H9 (cell line): ENCODE measurements at regions not wholly inside any gene's neighbourhood (a gene's known extent, or its start where the extent isn't known, plus 50 kb on each side); places are given as distances from the start of the nearest gene placed in this dataset.

ENCODE experiments used
- DNase-seq: peaks from one replicate; pipeline ENCODE4 v3.0.0-alpha.2; 2017
- H2AFZ ChIP-seq: one replicate; pipeline ENCODE4 v1.6.1; 2013; ENCODE audit warnings: mild to moderate bottlenecking, low read length, control low read depth, moderate library complexity
- H2AK5ac ChIP-seq: 2 replicates; pipeline ENCODE4 v1.6.1; 2013; ENCODE audit warnings: low read length, control low read depth, mixed read lengths; ENCODE audit not compliant: insufficient read length
- H2BK120ac ChIP-seq: one replicate; pipeline ENCODE4 v1.6.1; 2013; ENCODE audit warnings: low read depth, mild to moderate bottlenecking, low read length, control low read depth, inconsistent platforms; ENCODE audit not compliant: poor library complexity, severe bottlenecking
- H2BK12ac ChIP-seq: 2 replicates; pipeline ENCODE4 v1.6.1; 2013; ENCODE audit warnings: low read length, control low read depth, mixed read lengths, low read depth; ENCODE audit not compliant: insufficient read length
- H2BK15ac ChIP-seq: 2 replicates; pipeline ENCODE4 v1.6.1; 2013; ENCODE audit warnings: low read depth, low read length, control low read depth
- H2BK20ac ChIP-seq: one replicate; pipeline ENCODE4 v1.6.1; 2013; ENCODE audit warnings: low read depth, mild to moderate bottlenecking, low read length, control low read depth, inconsistent platforms; ENCODE audit not compliant: poor library complexity, severe bottlenecking
- H2BK5ac ChIP-seq: 2 replicates; pipeline ENCODE4 v1.6.1; 2013; ENCODE audit warnings: low read length, control low read depth, mixed read lengths; ENCODE audit not compliant: insufficient read length
- H3K14ac ChIP-seq: 2 replicates; pipeline ENCODE4 v1.6.1; 2013; ENCODE audit warnings: low read length, control low read depth; ENCODE audit not compliant: insufficient read depth
- H3K18ac ChIP-seq: 2 replicates; pipeline ENCODE4 v1.6.1; 2013; ENCODE audit warnings: low read depth, mild to moderate bottlenecking, mixed read lengths, low read length, control low read depth; ENCODE audit not compliant: insufficient read length
- H3K23ac ChIP-seq: 2 replicates; pipeline ENCODE4 v1.6.1; 2013; ENCODE audit warnings: low read length, control low read depth, mixed read lengths, low read depth; ENCODE audit not compliant: insufficient read length
- H3K23me2 ChIP-seq: 2 replicates; pipeline ENCODE4 v1.6.1; 2013; ENCODE audit warnings: low read depth, mild to moderate bottlenecking, mixed read lengths, low read length, control low read depth; ENCODE audit not compliant: insufficient read length, poor library complexity, severe bottlenecking
- H3K27ac ChIP-seq: 2 replicates; pipeline ENCODE4 v1.5.1; 2013; ENCODE audit warnings: low read length, control low read depth, mixed read lengths, low read depth; ENCODE audit not compliant: insufficient read length
- H3K27me3 ChIP-seq: 2 replicates; pipeline ENCODE4 v1.6.1; 2013; ENCODE audit warnings: low read length, control low read depth, inconsistent platforms; ENCODE audit not compliant: insufficient read depth
- H3K4ac ChIP-seq: 2 replicates; pipeline ENCODE4 v1.6.1; 2013; ENCODE audit warnings: low read depth, mild to moderate bottlenecking, control low read depth, inconsistent platforms, low read length, moderate library complexity
- H3K4me1 ChIP-seq: 2 replicates; pipeline ENCODE4 v1.6.1; 2013; ENCODE audit warnings: low read length, control low read depth, inconsistent platforms; ENCODE audit not compliant: insufficient read depth
- H3K4me2 ChIP-seq: 2 replicates; pipeline ENCODE4 v1.6.1; 2013; ENCODE audit warnings: low read length, control low read depth, mixed read lengths; ENCODE audit not compliant: insufficient read length, insufficient read depth
- H3K56ac ChIP-seq: 2 replicates; pipeline ENCODE4 v1.6.1; 2013; ENCODE audit warnings: low read depth, mild to moderate bottlenecking, mixed read lengths, low read length, control low read depth; ENCODE audit not compliant: insufficient read length
- H3K79me1 ChIP-seq: 2 replicates; pipeline ENCODE4 v1.6.1; 2013; ENCODE audit warnings: low read depth, mild to moderate bottlenecking, moderate library complexity, low read length, control low read depth, inconsistent platforms; ENCODE audit not compliant: insufficient read depth, poor library complexity, severe bottlenecking
- H3K79me2 ChIP-seq: 2 replicates; pipeline ENCODE4 v1.6.1; 2013; ENCODE audit warnings: low read length, control low read depth, inconsistent platforms; ENCODE audit not compliant: insufficient read depth
- H3K9ac ChIP-seq: 2 replicates; pipeline ENCODE4 v1.6.1; 2013; ENCODE audit warnings: low read length, control low read depth, mixed read lengths; ENCODE audit not compliant: insufficient read length; ENCODE audit errors: extremely low read depth
- H3K9me3 ChIP-seq: one replicate; pipeline ENCODE4 v1.6.1; 2013; ENCODE audit warnings: low read depth, low read length, inconsistent platforms; ENCODE audit not compliant: control insufficient read depth
- H3T11ph ChIP-seq: one replicate; pipeline ENCODE4 v1.6.1; 2013; ENCODE audit warnings: mild to moderate bottlenecking, low read length, control low read depth, inconsistent platforms
- H4K20me1 ChIP-seq: one replicate; pipeline ENCODE4 v1.6.1; 2013; ENCODE audit not compliant: control insufficient read depth, insufficient read length, insufficient read depth
- H4K5ac ChIP-seq: 2 replicates; pipeline ENCODE4 v1.6.1; 2013; ENCODE audit warnings: low read depth, mild to moderate bottlenecking, mixed read lengths, low read length, control low read depth; ENCODE audit not compliant: insufficient read length
- H4K8ac ChIP-seq: replicated peaks from 2 replicates; pipeline ENCODE4 v1.6.1; 2013; ENCODE audit warnings: low read length, control low read depth, mixed read lengths, low read depth; ENCODE audit not compliant: insufficient read length
- H4K91ac ChIP-seq: 2 replicates; pipeline ENCODE4 v1.6.1; 2013; ENCODE audit warnings: low read depth, mild to moderate bottlenecking, moderate library complexity, mixed read lengths, low read length, control low read depth; ENCODE audit not compliant: insufficient read length
- H3K27ac Mint-ChIP-seq, 3 experiments: 2 replicates in 2 of 3; 3 replicates in 1 of 3; pipeline ENCODE4 v1.8.0; 2020 to 2021; ENCODE audit warnings: mixed read lengths in 3 of 3, mild to moderate bottlenecking in 1 of 3, moderate library complexity in 1 of 3
- H3K27me3 Mint-ChIP-seq: 2 replicates; pipeline ENCODE4 v1.8.0; 2021; ENCODE audit warnings: low read depth, mild to moderate bottlenecking, moderate library complexity, mixed read lengths
- H3K36me3 Mint-ChIP-seq, 3 experiments: 2 replicates in 2 of 3; 3 replicates in 1 of 3; pipeline ENCODE4 v1.8.0; 2020 to 2021; ENCODE audit warnings: low read depth in 3 of 3, mixed read lengths in 3 of 3; ENCODE audit not compliant: insufficient read depth in 1 of 3
- H3K4me1 Mint-ChIP-seq, 2 experiments: 2 replicates each; pipeline ENCODE4 v1.8.0; 2020; ENCODE audit warnings: mixed read lengths in 2 of 2
- H3K4me3 Mint-ChIP-seq, 2 experiments: 2 replicates in 1 of 2; 3 replicates in 1 of 2; pipeline ENCODE4 v1.8.0; 2020 to 2021; ENCODE audit warnings: mild to moderate bottlenecking in 2 of 2, mixed read lengths in 2 of 2, moderate library complexity in 1 of 2
- H3K9me3 Mint-ChIP-seq, 2 experiments: 2 replicates in 1 of 2; 3 replicates in 1 of 2; pipeline ENCODE4 v1.8.0; 2020; ENCODE audit warnings: mild to moderate bottlenecking in 2 of 2, mixed read lengths in 2 of 2, moderate library complexity in 1 of 2
- CTCF ChIP-seq: fragments of 200-600 bp; sonication (generic); conservative IDR thresholded peaks from 3 replicates; pipeline ENCODE4 v1.8.0; 2021; ENCODE audit warnings: antibody characterized with exemption, mild to moderate bottlenecking
- WGBS: extraction: QIAGEN DNeasy Blood & Tissue Kit; methylation state at CpG from one replicate; pipeline ENCODE4 v1.1.7; 2013; ENCODE audit warnings: missing lambda C conversion rate, low lambda C conversion rate, mixed read lengths; ENCODE audit not compliant: insufficient read length; ENCODE audit errors: extremely low coverage; 5-methylcytosine and 5-hydroxymethylcytosine counted together

- Histone ChIP-seq H3K4me2 (no peak overlapping the region), H4K5ac (no peak overlapping the region), H2BK120ac (no peak overlapping the region), H3K79me1 (no peaks in the 10 kb centered on the region), H3K4me1 (0 out of 2 replicates have a peak, but pooled peaks cover 3% of the 10 kb centered on the region), H3K27ac (no peak overlapping the region), H3K27me3 (no peaks in the 10 kb centered on the region), H4K91ac (no peak overlapping the region), H2AK5ac (no peak overlapping the region), H3K18ac (no peak overlapping the region), H3K14ac (no peak overlapping the region), H3K79me2 (no peaks in the 10 kb centered on the region), H3K23ac (no peak overlapping the region), H3K56ac (no peak overlapping the region), H3K4ac (no peak overlapping the region), H3T11ph (no peak overlapping the region), H3K9me3 (no peaks in the 10 kb centered on the region), H2BK5ac (no peak overlapping the region), H2AFZ (no peak overlapping the region), H4K8ac (no peak overlapping the region), H3K23me2 (no peaks in the 10 kb centered on the region), H3K9ac (no peak overlapping the region), H2BK12ac (no peak overlapping the region), H2BK20ac (no peak overlapping the region), H4K20me1 (no peaks in the 10 kb centered on the region), H2BK15ac (no peak overlapping the region)
- H3K4me3 Mint-ChIP-seq = no peak overlapping the region
- TF ChIP-seq CTCF = no peak
- H3K36me3 Mint-ChIP-seq = no peaks in the 10 kb centered on the region
- H3K9me3 Mint-ChIP-seq = no peaks in the 10 kb centered on the region
- peaks cover 12 to 14% of the 10 kb centered on the region in 2 experiments for H3K4me1 Mint-ChIP-seq
- DNase-seq = no peak
- WGBS = no CpG with 5 or more reads among the region's 7 CpGs
- H3K27me3 Mint-ChIP-seq = no peaks in the 10 kb centered on the region; the same call in 1 of the 2 replicates
- no peak overlapping the region for H3K27ac Mint-ChIP-seq
These were observed 54.3 kb upstream of the WSB1 start for GRCh38 chr17:27239584-27239983.
